ENCODE measurements at regions not wholly inside any gene's neighbourhood (a gene's known extent, or its start where the extent isn't known, plus 50 kb on each side); places are given as distances from the start of the nearest gene placed in this dataset.

DNA sequence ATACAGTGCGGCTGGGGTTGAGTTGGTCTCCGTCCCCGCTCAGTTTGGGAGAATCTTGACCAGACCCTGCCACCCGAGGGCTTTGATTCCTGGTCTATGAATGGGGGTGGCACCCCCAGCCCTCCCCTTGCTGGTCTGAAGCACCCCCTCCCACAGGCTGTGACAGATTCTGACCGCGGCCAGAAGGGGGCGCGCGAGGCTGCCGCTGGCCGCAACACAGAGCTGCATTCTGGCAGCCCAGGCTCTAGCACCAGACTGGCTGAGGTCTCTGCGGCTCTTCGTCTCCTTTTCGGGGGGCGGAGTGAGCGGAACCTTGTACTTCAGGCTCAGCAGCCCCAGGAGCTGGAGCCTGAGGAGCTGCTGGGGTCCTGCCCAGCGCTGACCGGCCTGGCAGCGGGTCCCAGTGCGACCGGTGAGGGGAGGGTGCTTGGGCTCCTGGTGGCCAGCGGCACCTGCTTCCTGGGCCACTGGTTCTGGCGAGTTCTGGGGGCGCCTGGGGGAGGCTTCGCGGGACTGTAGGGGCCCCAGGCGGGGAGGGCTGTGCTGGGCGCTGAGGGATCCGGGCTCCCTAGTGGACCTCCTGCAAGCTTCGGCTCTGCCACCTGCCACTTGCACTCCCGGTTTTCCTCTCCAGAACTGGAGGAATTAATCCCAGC, 1011.6 kb downstream of the KCNJ18 start:
- TF ChIP-seq CEBPB (IDR thresholded peaks at IDR 0.05) (no peak), RCOR1 (IDR thresholded peaks at IDR 0.05; ENCODE audit: low read depth, low read length) (no peak), MYC (IDR thresholded peaks at IDR 0.05; ENCODE audit: borderline replicate concordance, low read length) (no peak), KDM5A (IDR thresholded peaks at IDR 0.05) (no peak), CBX8 (IDR thresholded peaks at IDR 0.05) (no peak), KDM1A (IDR thresholded peaks at IDR 0.05; ENCODE audit: low read depth) (no peak), POLR2A (IDR thresholded peaks at IDR 0.05; ENCODE audit: low read length) (no peak), MAX (IDR thresholded peaks at IDR 0.05) (no peak), BCL3 (IDR thresholded peaks at IDR 0.05) (no peak), EP300 (IDR thresholded peaks at IDR 0.05) (no peak), MAFK (IDR thresholded peaks at IDR 0.05; ENCODE audit: partially characterized antibody) (no peak), PHF8 (IDR thresholded peaks at IDR 0.05; ENCODE audit: borderline replicate concordance, low read depth) (no peak)
- TF ChIP-seq, protein P1, sequence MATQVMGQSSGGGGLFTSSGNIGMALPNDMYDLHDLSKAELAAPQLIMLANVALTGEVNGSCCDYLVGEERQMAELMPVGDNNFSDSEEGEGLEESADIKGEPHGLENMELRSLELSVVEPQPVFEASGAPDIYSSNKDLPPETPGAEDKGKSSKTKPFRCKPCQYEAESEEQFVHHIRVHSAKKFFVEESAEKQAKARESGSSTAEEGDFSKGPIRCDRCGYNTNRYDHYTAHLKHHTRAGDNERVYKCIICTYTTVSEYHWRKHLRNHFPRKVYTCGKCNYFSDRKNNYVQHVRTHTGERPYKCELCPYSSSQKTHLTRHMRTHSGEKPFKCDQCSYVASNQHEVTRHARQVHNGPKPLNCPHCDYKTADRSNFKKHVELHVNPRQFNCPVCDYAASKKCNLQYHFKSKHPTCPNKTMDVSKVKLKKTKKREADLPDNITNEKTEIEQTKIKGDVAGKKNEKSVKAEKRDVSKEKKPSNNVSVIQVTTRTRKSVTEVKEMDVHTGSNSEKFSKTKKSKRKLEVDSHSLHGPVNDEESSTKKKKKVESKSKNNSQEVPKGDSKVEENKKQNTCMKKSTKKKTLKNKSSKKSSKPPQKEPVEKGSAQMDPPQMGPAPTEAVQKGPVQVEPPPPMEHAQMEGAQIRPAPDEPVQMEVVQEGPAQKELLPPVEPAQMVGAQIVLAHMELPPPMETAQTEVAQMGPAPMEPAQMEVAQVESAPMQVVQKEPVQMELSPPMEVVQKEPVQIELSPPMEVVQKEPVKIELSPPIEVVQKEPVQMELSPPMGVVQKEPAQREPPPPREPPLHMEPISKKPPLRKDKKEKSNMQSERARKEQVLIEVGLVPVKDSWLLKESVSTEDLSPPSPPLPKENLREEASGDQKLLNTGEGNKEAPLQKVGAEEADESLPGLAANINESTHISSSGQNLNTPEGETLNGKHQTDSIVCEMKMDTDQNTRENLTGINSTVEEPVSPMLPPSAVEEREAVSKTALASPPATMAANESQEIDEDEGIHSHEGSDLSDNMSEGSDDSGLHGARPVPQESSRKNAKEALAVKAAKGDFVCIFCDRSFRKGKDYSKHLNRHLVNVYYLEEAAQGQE (IDR thresholded peaks at IDR 0.05), result no peak
- TF ChIP-seq, protein P2, sequence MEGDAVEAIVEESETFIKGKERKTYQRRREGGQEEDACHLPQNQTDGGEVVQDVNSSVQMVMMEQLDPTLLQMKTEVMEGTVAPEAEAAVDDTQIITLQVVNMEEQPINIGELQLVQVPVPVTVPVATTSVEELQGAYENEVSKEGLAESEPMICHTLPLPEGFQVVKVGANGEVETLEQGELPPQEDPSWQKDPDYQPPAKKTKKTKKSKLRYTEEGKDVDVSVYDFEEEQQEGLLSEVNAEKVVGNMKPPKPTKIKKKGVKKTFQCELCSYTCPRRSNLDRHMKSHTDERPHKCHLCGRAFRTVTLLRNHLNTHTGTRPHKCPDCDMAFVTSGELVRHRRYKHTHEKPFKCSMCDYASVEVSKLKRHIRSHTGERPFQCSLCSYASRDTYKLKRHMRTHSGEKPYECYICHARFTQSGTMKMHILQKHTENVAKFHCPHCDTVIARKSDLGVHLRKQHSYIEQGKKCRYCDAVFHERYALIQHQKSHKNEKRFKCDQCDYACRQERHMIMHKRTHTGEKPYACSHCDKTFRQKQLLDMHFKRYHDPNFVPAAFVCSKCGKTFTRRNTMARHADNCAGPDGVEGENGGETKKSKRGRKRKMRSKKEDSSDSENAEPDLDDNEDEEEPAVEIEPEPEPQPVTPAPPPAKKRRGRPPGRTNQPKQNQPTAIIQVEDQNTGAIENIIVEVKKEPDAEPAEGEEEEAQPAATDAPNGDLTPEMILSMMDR (IDR thresholded peaks at IDR 0.05), result peak; percentile 25; the same call in 2 of the 3 replicates
